Right lobe of liver (tissue), 6 donors: ENCODE measurements at regions not wholly inside any gene's neighbourhood (a gene's known extent, or its start where the extent isn't known, plus 50 kb on each side); places are given as distances from the start of the nearest gene placed in this dataset.

Experiments
- ATAC-seq, 4 donors: fragments of 200-7000 bp; cut with Tn5 transposase; one replicate each; pipeline ENCODE4 v1.9.1; 2020; ENCODE audit warnings: mild to moderate bottlenecking in 4 of 4, moderate library complexity in 4 of 4
- DNase-seq, 3 donors: peaks; one replicate each; pipeline ENCODE4 v3.0.0-alpha.2; 2020
- H3K27ac ChIP-seq, 3 donors: fragments of 200-600 bp; one replicate each; pipeline ENCODE4 v1.8.0; 2022
- H3K27me3 ChIP-seq, 2 donors: fragments of 200-600 bp; one replicate each; pipeline ENCODE4 v1.8.0; 2022
- H3K36me3 ChIP-seq, 4 donors: fragments of 200-600 bp; sonication (generic) in 1 of 4; one replicate each; pipeline versions ENCODE4 v1.5.1 to v1.8.0; 2017 to 2022; ENCODE audit warnings: control low read depth in 1 of 4
- H3K4me1 ChIP-seq, 4 donors: fragments of 200-600 bp; sonication (generic) in 1 of 4; one replicate each; pipeline versions ENCODE4 v1.5.1 to v1.8.0; 2017 to 2022; ENCODE audit warnings: control low read depth in 1 of 4
- H3K4me3 ChIP-seq, 3 donors: fragments of 200-600 bp; one replicate each; pipeline ENCODE4 v1.8.0; 2022
- H3K9me3 ChIP-seq, 4 donors: fragments of 200-600 bp; sonication (generic) in 1 of 4; one replicate each; pipeline versions ENCODE4 v1.5.1 to v1.8.0; 2017 to 2022; ENCODE audit warnings: control low read depth in 1 of 4
- POLR2A ChIP-seq: fragments of 450-650 bp; IDR thresholded peaks from one replicate; pipeline ENCODE4 v1.6.1; 2017; ENCODE audit warnings: antibody characterized with exemption, mild to moderate bottlenecking
- WGBS: methylation state at CpG from one replicate; pipeline ENCODE4 v1.1.6; 2018; ENCODE audit warnings: low coverage, low lambda C conversion rate; ENCODE audit not compliant: insufficient coverage; ENCODE audit errors: missing lambda C conversion rate; 5-methylcytosine and 5-hydroxymethylcytosine counted together
- intact Hi-C, 2 donors: fragments of 100-400 bp; cut with DNase I; formaldehyde crosslinking; loops; one replicate each; pipeline versions ENCODE4 v1.11.2 to v1.14.1; 2022
- TF ChIP-seq, protein P1 (sequence below), 4 donors: fragments of 200-600 bp in 3 of 4; fragments of 450-650 bp in 1 of 4; IDR thresholded peaks; one replicate each; pipeline versions ENCODE4 v1.5.1 to v1.8.0; 2016 to 2022; ENCODE audit warnings: antibody characterized with exemption in 4 of 4, mild to moderate bottlenecking in 2 of 4
- donor health status: DM: no; HTN: yes; CAD: no.
- donor health status: DM: no; HTN: no; CAD: no.
- donor health status: DM: no; HTN: no; CAD: no.
- donor health status: DM: no; HTN: yes; CAD: no.
- donor health status: DM: no; HTN: yes; CAD: no.

DNA sequence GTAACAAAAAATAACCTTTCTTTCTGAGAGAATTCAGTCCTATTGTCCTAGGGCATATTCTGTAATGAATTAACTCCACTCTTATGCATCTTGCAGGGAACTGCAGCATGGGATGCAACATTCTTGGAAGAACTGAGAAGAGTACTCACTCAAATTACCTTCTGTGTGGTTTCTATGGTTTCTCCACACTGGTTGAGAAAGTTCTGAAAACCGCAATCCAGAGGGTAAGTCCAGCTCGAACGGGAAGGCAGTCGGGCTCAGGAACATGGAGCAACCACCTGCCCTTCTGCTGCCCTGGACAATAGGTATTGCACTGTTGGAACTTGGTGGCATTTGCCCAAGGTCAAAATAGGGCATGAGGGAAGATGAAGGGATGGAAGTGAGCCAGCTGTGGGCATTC lies 59.6 kb upstream of the CDK13 start:
- no peak for DNase-seq
- intact Hi-C loops = loop anchor here in 1 of 2 donors (10.0 kb wide), 1 partner anchor 164 kb away; no protein-coding TSS in a partner anchor
- 49% methylated on average over 4 of the region's 4 CpGs for WGBS

DNA sequence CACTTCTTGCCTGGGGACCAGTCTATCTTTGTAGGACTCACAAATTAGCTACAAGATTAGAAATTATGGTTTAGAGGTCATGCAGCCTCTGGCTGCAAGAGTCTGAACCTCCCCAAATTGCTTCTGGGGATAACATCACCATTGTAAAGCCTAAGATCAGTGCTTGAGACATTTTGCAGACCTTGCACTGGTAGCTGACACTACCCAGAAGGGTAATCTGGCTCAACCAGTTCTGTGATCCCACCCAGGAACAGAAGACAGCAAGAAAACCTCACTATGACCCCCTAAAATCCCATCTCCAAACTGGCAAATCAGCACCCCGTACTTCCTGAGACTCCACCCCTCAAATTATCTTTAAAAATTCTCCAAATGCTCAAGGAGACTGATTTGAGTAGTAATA lies 58.2 kb upstream of the CDK13 start:
- Histone ChIP-seq H3K27me3 (no peaks in the 10 kb centered on the region), H3K9me3 (no peaks in the 10 kb centered on the region), H3K36me3 (no peaks in the 10 kb centered on the region), H3K27ac (no peak overlapping the region), H3K4me3 (no peak overlapping the region), H3K4me1 (no peaks in the 10 kb centered on the region)
- WGBS = 50% methylated on average over 1 of the region's 1 CpG
- ATAC-seq = no peak
- intact Hi-C loops = loop anchor here in 1 of 2 donors (10.0 kb wide), 1 partner anchor 163 kb away; no protein-coding TSS in a partner anchor
- TF ChIP-seq, protein P1, sequence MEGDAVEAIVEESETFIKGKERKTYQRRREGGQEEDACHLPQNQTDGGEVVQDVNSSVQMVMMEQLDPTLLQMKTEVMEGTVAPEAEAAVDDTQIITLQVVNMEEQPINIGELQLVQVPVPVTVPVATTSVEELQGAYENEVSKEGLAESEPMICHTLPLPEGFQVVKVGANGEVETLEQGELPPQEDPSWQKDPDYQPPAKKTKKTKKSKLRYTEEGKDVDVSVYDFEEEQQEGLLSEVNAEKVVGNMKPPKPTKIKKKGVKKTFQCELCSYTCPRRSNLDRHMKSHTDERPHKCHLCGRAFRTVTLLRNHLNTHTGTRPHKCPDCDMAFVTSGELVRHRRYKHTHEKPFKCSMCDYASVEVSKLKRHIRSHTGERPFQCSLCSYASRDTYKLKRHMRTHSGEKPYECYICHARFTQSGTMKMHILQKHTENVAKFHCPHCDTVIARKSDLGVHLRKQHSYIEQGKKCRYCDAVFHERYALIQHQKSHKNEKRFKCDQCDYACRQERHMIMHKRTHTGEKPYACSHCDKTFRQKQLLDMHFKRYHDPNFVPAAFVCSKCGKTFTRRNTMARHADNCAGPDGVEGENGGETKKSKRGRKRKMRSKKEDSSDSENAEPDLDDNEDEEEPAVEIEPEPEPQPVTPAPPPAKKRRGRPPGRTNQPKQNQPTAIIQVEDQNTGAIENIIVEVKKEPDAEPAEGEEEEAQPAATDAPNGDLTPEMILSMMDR (IDR thresholded peaks at IDR 0.05) = no peak
- TF ChIP-seq POLR2A = no peak
- DNase-seq = no peak

More for the DNA sequence above, 59.6 kb upstream of the CDK13 start:
- TF ChIP-seq, protein P1 (IDR thresholded peaks at IDR 0.05) = no peak
- no peak for TF ChIP-seq POLR2A
- Histone ChIP-seq H3K27ac (no peak overlapping the region), H3K36me3 (no peaks in the 10 kb centered on the region), H3K4me3 (no peak overlapping the region), H3K27me3 (no peaks in the 10 kb centered on the region), H3K9me3 (no peaks in the 10 kb centered on the region), H3K4me1 (no peaks in the 10 kb centered on the region)
- no peak for ATAC-seq

DNA sequence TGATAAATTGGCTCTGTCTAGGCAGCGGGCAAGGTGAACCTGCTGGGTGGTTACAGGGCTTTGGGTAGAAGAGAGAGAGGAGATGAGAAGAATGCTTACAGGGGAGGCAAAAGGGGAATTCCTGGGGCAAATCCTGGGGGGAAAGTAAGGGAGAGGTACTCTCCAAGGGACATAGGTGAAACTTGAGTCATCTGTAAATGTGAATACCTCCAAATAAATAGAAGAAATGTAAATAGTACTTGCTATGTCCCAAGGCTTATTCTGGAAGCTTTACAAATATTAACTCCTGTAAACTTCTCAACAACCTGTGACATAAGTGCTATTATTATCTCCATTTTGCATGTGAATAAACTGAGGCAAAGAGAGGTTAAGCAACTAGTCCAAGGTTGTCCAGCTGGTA lies 57.7 kb upstream of the CDK13 start:
- Histone ChIP-seq H3K36me3 (no peaks in the 10 kb centered on the region), H3K4me1 (no peaks in the 10 kb centered on the region), H3K9me3 (no peaks in the 10 kb centered on the region), H3K27ac (no peak overlapping the region), H3K4me3 (no peak overlapping the region), H3K27me3 (no peaks in the 10 kb centered on the region)
- WGBS = 73% methylated on average over 1 of the region's 1 CpG
- DNase-seq (no peak), ATAC-seq (no peak)
- intact Hi-C loops = loop anchor here in 1 of 2 donors (10.0 kb wide), 1 partner anchor 162 kb away; no protein-coding TSS in a partner anchor
- no peak for TF ChIP-seq POLR2A
- TF ChIP-seq, protein P1 (IDR thresholded peaks at IDR 0.05) = no peak

DNA sequence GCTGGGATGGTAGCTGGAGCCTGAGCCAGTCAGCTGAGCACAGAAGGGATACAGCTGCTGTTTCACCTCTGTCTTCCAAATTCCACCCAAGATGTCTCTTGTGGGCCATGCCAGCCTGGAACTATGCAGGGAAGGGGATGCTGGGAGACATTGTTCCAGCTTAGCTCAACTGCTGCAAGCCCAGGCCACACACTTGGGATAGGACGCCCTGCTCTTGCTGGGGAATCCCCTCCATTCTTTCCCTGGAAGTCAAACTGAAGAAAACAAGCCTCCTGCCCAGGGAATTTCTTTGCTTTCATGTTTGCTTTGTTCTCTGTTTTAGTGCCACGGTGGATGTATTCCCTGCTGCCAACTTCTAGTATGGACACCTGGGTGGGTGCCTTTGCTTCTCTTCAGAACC lies 55.2 kb upstream of the CDK13 start:
- Histone ChIP-seq H3K4me1 (no peaks in the 10 kb centered on the region), H3K36me3 (no peaks in the 10 kb centered on the region), H3K9me3 (no peaks in the 10 kb centered on the region), H3K27me3 (no peaks in the 10 kb centered on the region), H3K4me3 (no peak overlapping the region), H3K27ac (no peak overlapping the region)
- intact Hi-C loops = loop anchor here in 1 of 2 donors (10.0 kb wide), 1 partner anchor 160 kb away; no protein-coding TSS in a partner anchor
- 20% methylated on average over 1 of the region's 2 CpGs for WGBS
- DNase-seq (no peak), ATAC-seq (no peak)
- no peak for TF ChIP-seq POLR2A
- TF ChIP-seq, protein P1 (IDR thresholded peaks at IDR 0.05) = no peak
